ENCODE measurements at regions not wholly inside any gene's neighbourhood (a gene's known extent, or its start where the extent isn't known, plus 50 kb on each side); places are given as distances from the start of the nearest gene placed in this dataset.

GRCh38 chr9:93730648-93731047 lies 154.3 kb downstream of the PHF2 start:
- no peak for FAIRE-seq

GRCh38 chr9:93730217-93730616 lies 153.8 kb downstream of the PHF2 start:
- DNase-seq (ENCODE audit: low spot score) (no peak), FAIRE-seq (no peak)

More at GRCh38 chr9:93730648-93731047, 154.3 kb downstream of the PHF2 start:
- no peak for DNase-seq (ENCODE audit: low spot score)

Measured in urothelium cell line (cell line).